Neural progenitor cell (in vitro differentiated cells): ENCODE measurements at regions not wholly inside any gene's neighbourhood (a gene's known extent, or its start where the extent isn't known, plus 50 kb on each side); places are given as distances from the start of the nearest gene placed in this dataset.
A peak's percentile ranks its signal among the peaks of the same experiment; 100 is the strongest.

Experiments used
- DNase-seq: peaks from one replicate; pipeline ENCODE4 v3.0.0-alpha.2; 2016; ENCODE audit warnings: low spot score
- H2AFZ ChIP-seq: fragments of 200-600 bp; sonication (generic); replicated peaks from 2 replicates; pipeline ENCODE4 v1.6.1; 2016; ENCODE audit warnings: antibody characterized with exemption
- H3F3A ChIP-seq: fragments of 200-600 bp; sonication (generic); 2 replicates; pipeline ENCODE4 v1.6.1; 2016; ENCODE audit warnings: antibody characterized with exemption, low read depth
- H3K27ac ChIP-seq: fragments of 200-600 bp; sonication (generic); 2 replicates; pipeline ENCODE4 v1.5.1; 2016; ENCODE audit warnings: mild to moderate bottlenecking
- H3K27me3 ChIP-seq: fragments of 200-600 bp; sonication (generic); 2 replicates; pipeline ENCODE4 v1.6.1; 2016; ENCODE audit warnings: mild to moderate bottlenecking, moderate library complexity
- H3K36me3 ChIP-seq: fragments of 200-600 bp; sonication (generic); 2 replicates; pipeline ENCODE4 v1.5.1; 2016
- H3K4me1 ChIP-seq: fragments of 200-600 bp; sonication (generic); 2 replicates; pipeline ENCODE4 v1.6.1; 2016; ENCODE audit warnings: mixed run types
- H3K4me2 ChIP-seq: fragments of 200-600 bp; sonication (generic); 2 replicates; pipeline ENCODE4 v1.6.1; 2016
- H3K4me3 ChIP-seq: fragments of 200-600 bp; sonication (generic); 2 replicates; pipeline ENCODE4 v1.5.1; 2016
- H3K79me2 ChIP-seq: fragments of 200-600 bp; sonication (generic); 2 replicates; pipeline ENCODE4 v1.6.1; 2016; ENCODE audit warnings: low read depth
- H3K9ac ChIP-seq: fragments of 200-600 bp; sonication (generic); 2 replicates; pipeline ENCODE4 v1.6.1; 2016
- H3K9me3 ChIP-seq: fragments of 200-600 bp; sonication (generic); 2 replicates; pipeline ENCODE4 v1.5.1; 2016; ENCODE audit warnings: low read depth
- H4K20me1 ChIP-seq: fragments of 200-600 bp; sonication (generic); 2 replicates; pipeline ENCODE4 v1.6.1; 2016; ENCODE audit warnings: low read depth
- H3K27ac Mint-ChIP-seq: 3 replicates; pipeline ENCODE4 v1.8.0; 2021; ENCODE audit warnings: mixed read lengths
- H3K27me3 Mint-ChIP-seq: 2 replicates; pipeline ENCODE4 v1.8.0; 2022; ENCODE audit warnings: low read depth, mild to moderate bottlenecking, inconsistent platforms, moderate library complexity, mixed read lengths; ENCODE audit not compliant: insufficient read depth
- H3K36me3 Mint-ChIP-seq: 3 replicates; pipeline ENCODE4 v1.8.0; 2021; ENCODE audit warnings: mixed read lengths
- H3K4me1 Mint-ChIP-seq: 3 replicates; pipeline ENCODE4 v1.8.0; 2021; ENCODE audit warnings: mixed read lengths
- H3K4me3 Mint-ChIP-seq: 3 replicates; pipeline ENCODE4 v1.8.0; 2021; ENCODE audit warnings: mild to moderate bottlenecking, moderate library complexity, mixed read lengths
- H3K9me3 Mint-ChIP-seq: 3 replicates; pipeline ENCODE4 v1.8.0; 2020; ENCODE audit warnings: mixed read lengths
- EZH2 ChIP-seq: fragments of 200-600 bp; sonication (generic); IDR thresholded peaks from 2 replicates; pipeline ENCODE4 v1.6.1; 2017; ENCODE audit warnings: antibody characterized with exemption, mild to moderate bottlenecking, moderate library complexity
- EZH2phosphoT487 ChIP-seq: fragments of 200-600 bp; sonication (generic); IDR thresholded peaks from 2 replicates; pipeline ENCODE4 v1.6.1; 2017; ENCODE audit warnings: antibody characterized with exemption
- TF ChIP-seq, protein P1 (sequence below): fragments of 200-600 bp; sonication (generic); IDR thresholded peaks from 2 replicates; pipeline ENCODE4 v1.5.1; 2017; ENCODE audit warnings: antibody characterized with exemption, mild to moderate bottlenecking

- Histone ChIP-seq H3K36me3 (no peaks in the 10 kb centered on the region), H3K4me1 (peaks cover 11% of the 10 kb centered on the region), H2AFZ (no peak overlapping the region), H3K27me3 (no peaks in the 10 kb centered on the region), H3F3A (no peaks in the 10 kb centered on the region), H3K4me2 (no peak overlapping the region), H3K9ac (no peak overlapping the region), H3K79me2 (no peaks in the 10 kb centered on the region), H3K4me3 (no peak overlapping the region), H3K9me3 (no peaks in the 10 kb centered on the region), H3K27ac (no peak overlapping the region), H4K20me1 (no peaks in the 10 kb centered on the region)
- H3K27ac Mint-ChIP-seq = peak overlapping the region; percentile 37
- H3K4me1 Mint-ChIP-seq = peaks cover 23% of the 10 kb centered on the region
- H3K9me3 Mint-ChIP-seq = peaks cover 2% of the 10 kb centered on the region
- H3K27me3 Mint-ChIP-seq = peaks cover 7% of the 10 kb centered on the region
- no peak overlapping the region for H3K4me3 Mint-ChIP-seq
- no peak for DNase-seq
- no peak for TF ChIP-seq EZH2phosphoT487
- no peak for TF ChIP-seq EZH2
- TF ChIP-seq, protein P1, sequence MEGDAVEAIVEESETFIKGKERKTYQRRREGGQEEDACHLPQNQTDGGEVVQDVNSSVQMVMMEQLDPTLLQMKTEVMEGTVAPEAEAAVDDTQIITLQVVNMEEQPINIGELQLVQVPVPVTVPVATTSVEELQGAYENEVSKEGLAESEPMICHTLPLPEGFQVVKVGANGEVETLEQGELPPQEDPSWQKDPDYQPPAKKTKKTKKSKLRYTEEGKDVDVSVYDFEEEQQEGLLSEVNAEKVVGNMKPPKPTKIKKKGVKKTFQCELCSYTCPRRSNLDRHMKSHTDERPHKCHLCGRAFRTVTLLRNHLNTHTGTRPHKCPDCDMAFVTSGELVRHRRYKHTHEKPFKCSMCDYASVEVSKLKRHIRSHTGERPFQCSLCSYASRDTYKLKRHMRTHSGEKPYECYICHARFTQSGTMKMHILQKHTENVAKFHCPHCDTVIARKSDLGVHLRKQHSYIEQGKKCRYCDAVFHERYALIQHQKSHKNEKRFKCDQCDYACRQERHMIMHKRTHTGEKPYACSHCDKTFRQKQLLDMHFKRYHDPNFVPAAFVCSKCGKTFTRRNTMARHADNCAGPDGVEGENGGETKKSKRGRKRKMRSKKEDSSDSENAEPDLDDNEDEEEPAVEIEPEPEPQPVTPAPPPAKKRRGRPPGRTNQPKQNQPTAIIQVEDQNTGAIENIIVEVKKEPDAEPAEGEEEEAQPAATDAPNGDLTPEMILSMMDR = no peak
- H3K36me3 Mint-ChIP-seq = no peaks in the 10 kb centered on the region
These were observed 233.6 kb downstream of the SYK start for GRCh38 chr9:91034976-91035824.

DNA sequence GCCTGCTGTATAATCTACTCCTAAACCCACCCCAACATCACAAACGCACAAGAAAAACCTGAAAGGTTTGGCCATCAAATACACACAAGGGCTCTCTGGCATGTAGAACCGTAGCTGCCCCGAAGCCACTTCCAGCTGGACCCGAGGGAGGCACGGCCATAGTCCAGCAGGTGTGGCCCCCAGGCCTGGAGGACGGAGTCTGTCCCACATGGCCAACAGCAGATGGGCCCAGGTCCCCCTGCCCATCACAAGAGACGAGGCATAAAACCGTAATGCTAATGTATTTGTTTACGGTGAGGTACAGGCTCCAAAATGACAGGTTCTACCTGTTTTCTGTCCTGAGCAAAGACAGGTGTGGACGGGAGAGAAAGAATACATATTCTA lies 234.2 kb downstream of the SYK start:
- no peak overlapping the region for H3K4me3 Mint-ChIP-seq

DNA sequence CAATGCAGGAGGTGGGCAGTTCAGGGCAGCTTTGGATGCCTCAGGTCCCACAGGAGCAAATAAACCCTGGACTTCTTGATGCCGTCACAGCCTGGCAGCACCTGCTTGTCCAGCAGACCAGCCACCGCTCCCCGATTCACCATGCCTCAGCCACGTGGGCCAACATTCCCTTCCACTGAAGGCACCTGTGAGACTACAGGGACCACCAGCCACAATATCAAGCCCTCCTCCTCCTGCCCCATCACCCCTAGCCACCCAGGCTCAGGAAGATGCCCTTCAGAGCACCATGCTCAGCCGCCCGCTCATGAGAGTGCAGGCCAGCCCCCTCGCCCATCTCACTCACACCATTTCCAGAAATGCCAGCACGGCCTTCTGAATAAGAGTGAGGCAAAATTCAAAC lies 234.7 kb downstream of the SYK start:
- H3K4me1 Mint-ChIP-seq = peaks cover 23% of the 10 kb centered on the region
- no peak for DNase-seq
- no peak overlapping the region for H3K27ac Mint-ChIP-seq

More for the DNA sequence above, 234.2 kb downstream of the SYK start:
- no peaks in the 10 kb centered on the region for H3K36me3 Mint-ChIP-seq
- H2AFZ ChIP-seq = no peak overlapping the region
- H3F3A ChIP-seq = no peaks in the 10 kb centered on the region
- no peak overlapping the region for H3K4me3 ChIP-seq
- H3K27me3 Mint-ChIP-seq = peaks cover 9% of the 10 kb centered on the region
- no peak overlapping the region for H3K4me2 ChIP-seq
- H3K27ac Mint-ChIP-seq = peak overlapping the region; percentile 2
- H3K9me3 ChIP-seq = no peaks in the 10 kb centered on the region
- H3K36me3 ChIP-seq = no peaks in the 10 kb centered on the region
- peaks cover 2% of the 10 kb centered on the region for H3K9me3 Mint-ChIP-seq
- DNase-seq = no peak
- no peak overlapping the region for H3K27ac ChIP-seq
- peaks cover 23% of the 10 kb centered on the region for H3K4me1 Mint-ChIP-seq
- peaks cover 11% of the 10 kb centered on the region for H3K4me1 ChIP-seq
- H4K20me1 ChIP-seq = no peaks in the 10 kb centered on the region
- H3K27me3 ChIP-seq = no peaks in the 10 kb centered on the region
- H3K9ac ChIP-seq = no peak overlapping the region
- no peaks in the 10 kb centered on the region for H3K79me2 ChIP-seq
- TF ChIP-seq EZH2 = no peak
- no peak for TF ChIP-seq EZH2phosphoT487
- TF ChIP-seq, protein P1 = no peak

More for the DNA sequence above, 234.7 kb downstream of the SYK start:
- Mint-ChIP-seq H3K27me3 (peaks cover 9% of the 10 kb centered on the region), H3K36me3 (no peaks in the 10 kb centered on the region), H3K9me3 (peaks cover 2% of the 10 kb centered on the region), H3K4me3 (no peak overlapping the region)
- TF ChIP-seq, protein P1 = no peak
- TF ChIP-seq EZH2 (no peak), EZH2phosphoT487 (no peak)
- H3K9me3 ChIP-seq = no peaks in the 10 kb centered on the region
- H3F3A ChIP-seq = no peaks in the 10 kb centered on the region
- no peaks in the 10 kb centered on the region for H3K36me3 ChIP-seq
- no peak overlapping the region for H3K9ac ChIP-seq
- H4K20me1 ChIP-seq = no peaks in the 10 kb centered on the region
- H3K4me3 ChIP-seq = no peak overlapping the region
- H2AFZ ChIP-seq = peak overlapping the region; percentile 88
- peaks cover 11% of the 10 kb centered on the region for H3K4me1 ChIP-seq
- no peak overlapping the region for H3K4me2 ChIP-seq
- no peaks in the 10 kb centered on the region for H3K27me3 ChIP-seq
- no peak overlapping the region for H3K27ac ChIP-seq
- no peaks in the 10 kb centered on the region for H3K79me2 ChIP-seq
